ENCODE measurements at regions not wholly inside any gene's neighbourhood (a gene's known extent, or its start where the extent isn't known, plus 50 kb on each side); places are given as distances from the start of the nearest gene placed in this dataset.

GRCh38 chr13:62473944-62474237 is 1058.2 kb upstream of the PCDH20 start:
- TF ChIP-seq CTCF (IDR thresholded peaks at IDR 0.05) = no peak
- TF ChIP-seq POLR2A (IDR thresholded peaks at IDR 0.05) = no peak
- no peak for TF ChIP-seq EP300 (IDR thresholded peaks at IDR 0.05)

Measured in gastroesophageal sphincter (tissue), 3 donors.